GDM1 (cell line): ENCODE measurements at regions not wholly inside any gene's neighbourhood (a gene's known extent, or its start where the extent isn't known, plus 50 kb on each side); places are given as distances from the start of the nearest gene placed in this dataset.
"Not testable (repeated sequence)": the region's sequence is repeated elsewhere in the genome, so short reads cannot be mapped to it uniquely, and the experiment has no call there.

ENCODE experiments used
- DNase-seq: peaks from one replicate; lab custom pipeline; 2025; lab: John Stamatoyannopoulos, UW

GRCh38 chr2:88802026-88802425 lies 110.6 kb downstream of the RPIA start:
- not testable (repeated sequence) for DNase-seq

GRCh38 chr2:88807237-88807962 lies 115.9 kb downstream of the RPIA start:
- DNase-seq: no peak

GRCh38 chr2:88808083-88808482 lies 116.6 kb downstream of the RPIA start:
- DNase-seq: no peak

GRCh38 chr2:88808652-88809051 lies 117.2 kb downstream of the RPIA start:
- no peak for DNase-seq

- no peak for DNase-seq
Measured at GRCh38 chr2:88809216-88809615, 117.7 kb downstream of the RPIA start.

- DNase-seq: no peak
Measured at GRCh38 chr2:88810017-88810416, 118.5 kb downstream of the RPIA start.

GRCh38 chr2:88810488-88810887 lies 119.0 kb downstream of the RPIA start:
- DNase-seq: no peak

- DNase-seq: no peak
Measured at GRCh38 chr2:88811233-88811632, 119.8 kb downstream of the RPIA start.

- DNase-seq: no peak
Measured at GRCh38 chr2:88811681-88812080, 120.2 kb downstream of the RPIA start.

- DNase-seq: peak; percentile 24
Measured at GRCh38 chr2:88813612-88814011, 122.1 kb downstream of the RPIA start.

- DNase-seq: no peak
Measured at GRCh38 chr2:88815282-88815681, 123.8 kb downstream of the RPIA start.

- DNase-seq: no peak
Measured at GRCh38 chr2:88815697-88816096, 124.2 kb downstream of the RPIA start.

GRCh38 chr2:88818381-88818780 lies 126.9 kb downstream of the RPIA start:
- DNase-seq: peak; percentile 7

GRCh38 chr2:88824951-88825350 lies 133.5 kb downstream of the RPIA start:
- no peak for DNase-seq

- no peak for DNase-seq
Measured at GRCh38 chr2:88826399-88826798, 134.9 kb downstream of the RPIA start.

GRCh38 chr2:88827821-88828220 lies 136.3 kb downstream of the RPIA start:
- DNase-seq: no peak

GRCh38 chr2:88828397-88829137 lies 137.1 kb downstream of the RPIA start:
- DNase-seq: no peak

GRCh38 chr2:88829607-88830463 lies 138.4 kb downstream of the RPIA start:
- no peak for DNase-seq

- DNase-seq: no peak
Measured at GRCh38 chr2:88831071-88831791, 139.8 kb downstream of the RPIA start.

GRCh38 chr2:88831792-88832248 lies 140.3 kb downstream of the RPIA start:
- DNase-seq: peak; percentile 27

GRCh38 chr2:88832311-88832991 lies 141.0 kb downstream of the RPIA start:
- DNase-seq: no peak
